Upper lobe of left lung (tissue), 6 donors: ENCODE measurements at regions not wholly inside any gene's neighbourhood (a gene's known extent, or its start where the extent isn't known, plus 50 kb on each side); places are given as distances from the start of the nearest gene placed in this dataset.

Experiments used
- ATAC-seq, 2 donors: fragments of 200-7000 bp; cut with Tn5 transposase; one replicate each; pipeline ENCODE4 v1.9.1; 2022; ENCODE audit warnings: mild to moderate bottlenecking in 2 of 2, moderate library complexity in 2 of 2; ENCODE audit not compliant: low FRiP score in 2 of 2
- DNase-seq, 2 donors: peaks; one replicate each; pipeline ENCODE4 v3.0.0-alpha.2; 2019 to 2020
- H3K27ac ChIP-seq, 4 donors: fragments of 200-600 bp; sonication (generic); one replicate each; pipeline ENCODE4 v1.5.1; 2016 to 2019
- H3K27me3 ChIP-seq, 4 donors: fragments of 200-600 bp; sonication (generic); one replicate each; pipeline ENCODE4 v1.5.1; 2017 to 2019
- H3K36me3 ChIP-seq, 4 donors: fragments of 200-600 bp; sonication (generic); one replicate each; pipeline ENCODE4 v1.5.1; 2016 to 2019
- H3K4me1 ChIP-seq, 4 donors: fragments of 200-600 bp; sonication (generic); one replicate each; pipeline ENCODE4 v1.5.1; 2018 to 2019
- H3K4me3 ChIP-seq, 4 donors: fragments of 200-600 bp; sonication (generic); one replicate each; pipeline ENCODE4 v1.5.1; 2017 to 2019; ENCODE audit warnings: mild to moderate bottlenecking in 2 of 4, moderate library complexity in 1 of 4
- H3K9me3 ChIP-seq, 4 donors: fragments of 200-600 bp; sonication (generic); one replicate each; pipeline ENCODE4 v1.5.1; 2018 to 2019
- EP300 ChIP-seq, 4 donors: sonication (generic); formaldehyde crosslinking; IDR thresholded peaks; one replicate each; pipeline ENCODE4 v1.5.1; 2017; ENCODE audit warnings: antibody characterized with exemption in 4 of 4, control low read depth in 2 of 4
- POLR2A ChIP-seq, 4 donors: fragments of 450-650 bp; IDR thresholded peaks; one replicate each; pipeline ENCODE4 v1.5.1; 2016 to 2017; ENCODE audit warnings: antibody characterized with exemption in 4 of 4, mild to moderate bottlenecking in 2 of 4
- POLR2AphosphoS5 ChIP-seq, 2 donors: sonication (generic); formaldehyde crosslinking; IDR thresholded peaks; one replicate each; pipeline ENCODE4 v1.5.1; 2017; ENCODE audit warnings: antibody characterized with exemption in 2 of 2
- WGBS, 2 donors: methylation state at CpG; one replicate each; pipeline ENCODE4 v1.1.5; 2017 to 2018; 5-methylcytosine and 5-hydroxymethylcytosine counted together
- TF ChIP-seq, protein P1 (sequence below), 6 experiments: fragments of 450-650 bp in 4 of 6; fragments of 200-600 bp in 2 of 6; sonication (generic) in 2 of 6; IDR thresholded peaks; one replicate each; pipeline ENCODE4 v1.5.1; 2016 to 2019; ENCODE audit warnings: antibody characterized with exemption in 6 of 6
- donor health status: DM: no; HTN: no; CAD: no; lungs with moderate emphysema.
- donor health status: DM: no; HTN: yes; CAD: no; lungs with severe emphysema.

DNA sequence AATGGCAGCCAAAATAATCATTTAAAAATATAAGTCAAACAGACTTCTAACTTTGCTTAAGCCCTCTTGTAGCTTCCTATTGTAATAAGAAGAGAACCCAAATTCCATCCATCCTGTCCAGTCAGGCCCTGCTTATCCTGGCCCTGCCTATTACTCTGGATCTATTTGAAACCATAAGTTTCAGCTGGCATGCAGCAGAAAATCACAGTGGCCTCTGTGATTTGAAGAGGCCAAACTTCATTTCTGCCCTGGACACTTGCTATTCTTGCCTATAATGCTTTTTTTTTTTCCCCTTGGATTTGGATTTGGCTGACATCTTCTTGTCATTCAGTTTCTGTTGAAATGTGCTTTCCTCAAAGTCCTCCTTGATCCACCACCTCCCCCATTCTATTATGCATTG, 642.8 kb downstream of the USP25 start:
- no peaks in the 10 kb centered on the region for H3K9me3 ChIP-seq
- H3K36me3 ChIP-seq = no peaks in the 10 kb centered on the region
- no peak overlapping the region for H3K4me3 ChIP-seq
- no peak for DNase-seq
- no peak overlapping the region for H3K27ac ChIP-seq
- H3K4me1 ChIP-seq = peaks cover 0 to 6% (median 1%) of the 10 kb centered on the region in 4 donors
- H3K27me3 ChIP-seq = no peaks in the 10 kb centered on the region
- no peak for ATAC-seq
- TF ChIP-seq POLR2AphosphoS5 (IDR thresholded peaks at IDR 0.05) = no peak

DNA sequence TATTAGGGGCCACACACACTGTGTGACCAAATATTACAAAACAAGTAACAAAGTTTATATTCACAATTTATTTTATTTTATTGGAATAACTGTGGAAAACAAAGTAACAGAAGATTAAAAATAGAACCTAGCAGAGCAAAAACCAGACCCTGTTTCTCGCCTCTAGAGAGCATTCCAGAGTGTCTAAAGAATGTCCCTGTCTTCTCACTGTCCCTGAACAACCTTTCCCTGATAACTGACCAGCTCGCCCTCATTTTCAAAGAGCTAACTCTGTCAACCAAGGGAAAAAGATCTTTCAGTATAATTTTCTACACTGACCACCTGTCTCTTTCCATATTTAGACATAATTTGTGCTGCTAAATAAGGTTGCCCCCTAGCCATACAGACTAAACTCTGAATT, 646.9 kb downstream of the USP25 start:
- no peak for DNase-seq
- ATAC-seq = no peak
- peak overlapping the region in 1 of 4 donors; percentile 27 for H3K27ac ChIP-seq
- H3K4me1 ChIP-seq = peaks cover 0 to 6% (median 1%) of the 10 kb centered on the region in 4 donors
- TF ChIP-seq POLR2AphosphoS5 (IDR thresholded peaks at IDR 0.05) (no peak), EP300 (IDR thresholded peaks at IDR 0.05) (no peak), POLR2A (IDR thresholded peaks at IDR 0.05) (no peak)
- TF ChIP-seq, protein P1, sequence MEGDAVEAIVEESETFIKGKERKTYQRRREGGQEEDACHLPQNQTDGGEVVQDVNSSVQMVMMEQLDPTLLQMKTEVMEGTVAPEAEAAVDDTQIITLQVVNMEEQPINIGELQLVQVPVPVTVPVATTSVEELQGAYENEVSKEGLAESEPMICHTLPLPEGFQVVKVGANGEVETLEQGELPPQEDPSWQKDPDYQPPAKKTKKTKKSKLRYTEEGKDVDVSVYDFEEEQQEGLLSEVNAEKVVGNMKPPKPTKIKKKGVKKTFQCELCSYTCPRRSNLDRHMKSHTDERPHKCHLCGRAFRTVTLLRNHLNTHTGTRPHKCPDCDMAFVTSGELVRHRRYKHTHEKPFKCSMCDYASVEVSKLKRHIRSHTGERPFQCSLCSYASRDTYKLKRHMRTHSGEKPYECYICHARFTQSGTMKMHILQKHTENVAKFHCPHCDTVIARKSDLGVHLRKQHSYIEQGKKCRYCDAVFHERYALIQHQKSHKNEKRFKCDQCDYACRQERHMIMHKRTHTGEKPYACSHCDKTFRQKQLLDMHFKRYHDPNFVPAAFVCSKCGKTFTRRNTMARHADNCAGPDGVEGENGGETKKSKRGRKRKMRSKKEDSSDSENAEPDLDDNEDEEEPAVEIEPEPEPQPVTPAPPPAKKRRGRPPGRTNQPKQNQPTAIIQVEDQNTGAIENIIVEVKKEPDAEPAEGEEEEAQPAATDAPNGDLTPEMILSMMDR (IDR thresholded peaks at IDR 0.05) = no peak
- no peak overlapping the region for H3K4me3 ChIP-seq
- no peaks in the 10 kb centered on the region for H3K36me3 ChIP-seq
- 64 to 69% methylated on average over 2 of the region's 2 CpGs for WGBS, 2 donors
- H3K9me3 ChIP-seq = no peaks in the 10 kb centered on the region
- H3K27me3 ChIP-seq = no peaks in the 10 kb centered on the region

DNA sequence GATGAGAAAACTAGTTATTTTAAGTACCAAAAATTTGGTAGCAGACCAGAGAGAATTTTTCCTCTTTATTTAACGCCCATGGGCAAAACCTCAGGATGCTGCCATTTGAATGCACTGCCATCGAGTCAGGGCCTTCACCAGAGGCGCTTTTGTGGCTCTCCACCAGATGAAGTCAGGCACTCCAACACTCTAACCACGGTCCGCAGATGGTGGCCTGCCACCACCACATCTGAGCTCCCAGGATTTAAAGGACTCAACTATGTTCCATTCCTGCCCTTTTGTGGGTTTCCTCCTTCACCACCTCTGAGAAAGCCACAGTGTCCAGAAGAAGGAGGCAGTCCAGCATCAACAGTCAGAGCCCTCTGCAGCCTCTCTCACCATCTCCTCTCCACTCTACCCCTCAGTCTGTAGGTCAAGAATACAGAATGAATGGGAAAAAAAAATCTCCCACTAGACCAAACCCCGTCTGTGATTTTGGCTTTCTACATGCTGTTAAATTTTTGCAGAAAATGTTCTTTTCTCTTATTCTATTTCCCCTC, 647.4 kb downstream of the USP25 start:
- Histone ChIP-seq H3K9me3 (no peaks in the 10 kb centered on the region), H3K4me3 (no peak overlapping the region), H3K27ac (peak overlapping the region in 1 of 4 donors; percentile 27), H3K36me3 (no peaks in the 10 kb centered on the region), H3K4me1 (peaks cover 0 to 6% (median 1%) of the 10 kb centered on the region in 4 donors), H3K27me3 (no peaks in the 10 kb centered on the region)
- 80 to 89% methylated on average over 6 of the region's 6 CpGs for WGBS, 2 donors
- no peak for TF ChIP-seq EP300 (IDR thresholded peaks at IDR 0.05)
- TF ChIP-seq, protein P1 (IDR thresholded peaks at IDR 0.05) = no peak
- no peak for TF ChIP-seq POLR2A (IDR thresholded peaks at IDR 0.05)
- TF ChIP-seq POLR2AphosphoS5 (IDR thresholded peaks at IDR 0.05) = no peak
- no peak for DNase-seq
- ATAC-seq = peak in 1 of 2 donors; percentile 26

DNA sequence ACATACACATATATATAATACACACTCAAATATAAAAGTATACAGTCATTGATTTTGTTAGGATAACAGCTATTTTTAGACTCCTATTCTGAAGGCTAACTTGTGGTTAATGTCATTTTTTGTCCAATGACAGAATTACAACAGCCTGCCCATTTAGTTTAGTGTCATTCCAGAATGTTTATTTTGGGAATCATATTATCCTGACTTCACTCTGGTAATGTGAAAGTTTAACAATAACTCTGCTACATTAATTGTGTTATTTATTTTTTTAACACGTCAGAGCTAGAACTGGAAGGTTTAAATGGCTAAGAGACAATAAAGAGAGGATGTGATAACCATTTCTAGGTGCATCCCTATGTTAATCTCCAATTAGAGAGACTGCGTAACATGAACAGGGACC, 648.1 kb downstream of the USP25 start:
- Histone ChIP-seq H3K9me3 (no peaks in the 10 kb centered on the region), H3K27ac (no peak overlapping the region), H3K4me3 (no peak overlapping the region), H3K36me3 (no peaks in the 10 kb centered on the region), H3K4me1 (peaks cover 0 to 6% (median 1%) of the 10 kb centered on the region in 4 donors), H3K27me3 (no peaks in the 10 kb centered on the region)
- ATAC-seq = no peak
- DNase-seq = no peak
- 80 to 91% methylated on average over 2 of the region's 2 CpGs for WGBS, 2 donors
- TF ChIP-seq, protein P1 (IDR thresholded peaks at IDR 0.05) = no peak
- TF ChIP-seq EP300 (IDR thresholded peaks at IDR 0.05) (no peak), POLR2A (IDR thresholded peaks at IDR 0.05) (no peak), POLR2AphosphoS5 (IDR thresholded peaks at IDR 0.05) (no peak)

DNA sequence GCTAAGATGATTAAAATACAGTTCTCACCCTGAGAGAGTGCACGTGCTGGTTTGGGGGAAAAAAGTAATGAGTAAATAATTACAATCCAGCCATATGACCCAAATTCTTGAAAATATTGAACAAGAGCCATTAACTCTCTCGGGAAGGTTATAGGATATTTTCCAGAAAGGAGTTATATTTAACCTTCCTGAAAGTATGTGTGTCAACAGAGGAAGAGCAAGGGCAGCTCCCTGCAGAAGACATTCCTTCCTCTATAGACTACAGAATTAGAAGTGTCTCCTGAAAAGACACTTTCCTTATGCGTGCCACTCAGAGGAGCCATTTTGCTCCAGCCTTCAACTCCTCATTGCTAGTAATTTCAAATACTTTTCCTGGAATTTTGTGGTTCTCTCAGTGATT, 648.7 kb downstream of the USP25 start:
- H3K4me1 ChIP-seq = peaks cover 0 to 6% (median 1%) of the 10 kb centered on the region in 4 donors
- H3K9me3 ChIP-seq = no peaks in the 10 kb centered on the region
- no peak overlapping the region for H3K27ac ChIP-seq
- TF ChIP-seq, protein P1 (IDR thresholded peaks at IDR 0.05) = no peak
- TF ChIP-seq POLR2AphosphoS5 (IDR thresholded peaks at IDR 0.05) (no peak), POLR2A (IDR thresholded peaks at IDR 0.05) (no peak), EP300 (IDR thresholded peaks at IDR 0.05) (no peak)
- H3K27me3 ChIP-seq = no peaks in the 10 kb centered on the region
- ATAC-seq (no peak), DNase-seq (no peak)
- H3K4me3 ChIP-seq = no peak overlapping the region
- WGBS, 2 donors = 56 to 60% methylated on average over 3 of the region's 3 CpGs
- H3K36me3 ChIP-seq = no peaks in the 10 kb centered on the region
